Neural cell (in vitro differentiated cells): ENCODE measurements at regions not wholly inside any gene's neighbourhood (a gene's known extent, or its start where the extent isn't known, plus 50 kb on each side); places are given as distances from the start of the nearest gene placed in this dataset.

ENCODE experiments used
- H2AFZ ChIP-seq: fragments of 200-600, 300-800 bp; sonication (generic), shearing (Covaris generic); 2 replicates; pipeline ENCODE4 v1.6.0; 2014; ENCODE audit warnings: low read depth, mild to moderate bottlenecking, antibody characterized with exemption, low read length, moderate library complexity
- H3F3A ChIP-seq: fragments of 200-600 bp; shearing (Covaris generic); 2 replicates; pipeline ENCODE4 v1.6.1; 2016; ENCODE audit warnings: mild to moderate bottlenecking, moderate library complexity, mixed read lengths, antibody characterized with exemption, low read length; ENCODE audit not compliant: insufficient read depth, poor library complexity, severe bottlenecking
- H3K27ac ChIP-seq: fragments of 200-600, 300-800 bp; sonication (generic), shearing (Covaris generic); 2 replicates; pipeline ENCODE4 v1.5.1; 2014; ENCODE audit warnings: mild to moderate bottlenecking, low read length, moderate library complexity
- H3K27me3 ChIP-seq: fragments of 300-800, 200-600 bp; sonication (generic), shearing (Covaris generic); 2 replicates; pipeline ENCODE4 v1.6.0; 2014; ENCODE audit warnings: mild to moderate bottlenecking, low read depth, low read length, moderate library complexity; ENCODE audit not compliant: insufficient read depth
- H3K36me3 ChIP-seq: fragments of 300-800, 200-600 bp; sonication (generic), shearing (Covaris generic); 2 replicates; pipeline ENCODE4 v1.5.1; 2014; ENCODE audit warnings: mild to moderate bottlenecking, antibody characterized with exemption, low read length, moderate library complexity; ENCODE audit not compliant: insufficient read depth
- H3K4me2 ChIP-seq: fragments of 300-800, 200-600 bp; sonication (generic), shearing (Covaris generic); 2 replicates; pipeline ENCODE4 v1.6.0; 2014; ENCODE audit warnings: mild to moderate bottlenecking, low read length
- H3K4me3 ChIP-seq: fragments of 300-800, 200-600 bp; sonication (generic), shearing (Covaris generic); 2 replicates; pipeline ENCODE4 v1.5.1; 2014; ENCODE audit warnings: mild to moderate bottlenecking, low read length, moderate library complexity
- H3K79me2 ChIP-seq: fragments of 200-600 bp; shearing (Covaris generic); replicated peaks from 2 replicates; pipeline ENCODE4 v1.6.0; 2014; ENCODE audit warnings: mild to moderate bottlenecking, low read length, moderate library complexity; ENCODE audit not compliant: insufficient read depth
- H3K9ac ChIP-seq: fragments of 300-800, 200-600 bp; sonication (generic), shearing (Covaris generic); 2 replicates; pipeline ENCODE4 v1.6.1; 2016; ENCODE audit warnings: mild to moderate bottlenecking, low read length, mixed read lengths
- H3K9me2 ChIP-seq: fragments of 200-600 bp; shearing (Covaris generic); 2 replicates; pipeline ENCODE4 v1.6.1; 2016; ENCODE audit warnings: mild to moderate bottlenecking, low read length, mixed read lengths; ENCODE audit not compliant: insufficient read depth
- H3K9me3 ChIP-seq: fragments of 200-600, 300-800 bp; sonication (generic), shearing (Covaris generic); 2 replicates; pipeline ENCODE4 v1.6.1; 2016; ENCODE audit warnings: mild to moderate bottlenecking, mixed run types, low read length, moderate library complexity, mixed read lengths
- H4K20me1 ChIP-seq: fragments of 200-600 bp; shearing (Covaris generic); 2 replicates; pipeline ENCODE4 v1.6.1; 2016; ENCODE audit warnings: mild to moderate bottlenecking, mixed run types; ENCODE audit not compliant: insufficient read depth
- EP300 ChIP-seq: fragments of 450-650 bp; conservative IDR thresholded peaks from 2 replicates; pipeline ENCODE4 v1.6.1; 2014; ENCODE audit warnings: antibody characterized with exemption, mild to moderate bottlenecking, moderate library complexity; ENCODE audit not compliant: poor library complexity, severe bottlenecking
- EZH2 ChIP-seq: fragments of 200-600, 300-800 bp; shearing (Covaris generic), sonication (generic); IDR thresholded peaks from 2 replicates; pipeline ENCODE4 v1.6.1; 2014; ENCODE audit warnings: antibody characterized with exemption, low read length, borderline replicate concordance, mild to moderate bottlenecking; ENCODE audit not compliant: insufficient read depth, poor library complexity, severe bottlenecking
- MXI1 ChIP-seq: fragments of 450-650 bp; conservative IDR thresholded peaks from 2 replicates; pipeline ENCODE4 v1.6.1; 2014; ENCODE audit warnings: antibody characterized with exemption, mild to moderate bottlenecking; ENCODE audit not compliant: poor library complexity, severe bottlenecking
- POLR2AphosphoS5 ChIP-seq: IDR thresholded peaks from 2 replicates; pipeline ENCODE4 v1.6.1; 2012
- RAD21 ChIP-seq: fragments of 450-650 bp; conservative IDR thresholded peaks from 2 replicates; pipeline ENCODE4 v1.6.1; 2014; ENCODE audit warnings: antibody characterized with exemption, mild to moderate bottlenecking, moderate library complexity
- SMC3 ChIP-seq: fragments of 450-650 bp; conservative IDR thresholded peaks from 2 replicates; pipeline ENCODE4 v1.6.1; 2014; ENCODE audit warnings: antibody characterized with exemption, mild to moderate bottlenecking, moderate library complexity; ENCODE audit not compliant: poor library complexity
- TAF1 ChIP-seq: IDR thresholded peaks from 2 replicates; pipeline ENCODE4 v1.6.1; 2012; ENCODE audit warnings: low read depth
- TF ChIP-seq, protein P1 (sequence below): fragments of 450-650 bp; IDR thresholded peaks from 2 replicates; pipeline ENCODE4 v1.5.1; 2014; ENCODE audit warnings: antibody characterized with exemption, mild to moderate bottlenecking, moderate library complexity; ENCODE audit not compliant: poor library complexity, severe bottlenecking
- TF ChIP-seq, protein P2 (sequence below): IDR thresholded peaks from 2 replicates; pipeline ENCODE4 v1.6.1; 2012; ENCODE audit warnings: borderline replicate concordance

GRCh38 chr16:55184619-55185018 is 139.4 kb upstream of the IRX6 start:
- Histone ChIP-seq H3K27me3 (peaks cover 3% of the 10 kb centered on the region), H3K4me2 (no peak overlapping the region), H3F3A (no peaks in the 10 kb centered on the region), H3K79me2 (no peaks in the 10 kb centered on the region), H3K9ac (no peak overlapping the region), H4K20me1 (no peaks in the 10 kb centered on the region), H3K36me3 (no peaks in the 10 kb centered on the region), H3K27ac (no peak overlapping the region), H2AFZ (no peak overlapping the region), H3K9me2 (no peaks in the 10 kb centered on the region), H3K9me3 (no peaks in the 10 kb centered on the region), H3K4me3 (no peak overlapping the region)
- TF ChIP-seq EZH2 (no peak), EP300 (no peak), MXI1 (no peak), POLR2AphosphoS5 (no peak), TAF1 (no peak), SMC3 (no peak), RAD21 (no peak)
- TF ChIP-seq, protein P1, sequence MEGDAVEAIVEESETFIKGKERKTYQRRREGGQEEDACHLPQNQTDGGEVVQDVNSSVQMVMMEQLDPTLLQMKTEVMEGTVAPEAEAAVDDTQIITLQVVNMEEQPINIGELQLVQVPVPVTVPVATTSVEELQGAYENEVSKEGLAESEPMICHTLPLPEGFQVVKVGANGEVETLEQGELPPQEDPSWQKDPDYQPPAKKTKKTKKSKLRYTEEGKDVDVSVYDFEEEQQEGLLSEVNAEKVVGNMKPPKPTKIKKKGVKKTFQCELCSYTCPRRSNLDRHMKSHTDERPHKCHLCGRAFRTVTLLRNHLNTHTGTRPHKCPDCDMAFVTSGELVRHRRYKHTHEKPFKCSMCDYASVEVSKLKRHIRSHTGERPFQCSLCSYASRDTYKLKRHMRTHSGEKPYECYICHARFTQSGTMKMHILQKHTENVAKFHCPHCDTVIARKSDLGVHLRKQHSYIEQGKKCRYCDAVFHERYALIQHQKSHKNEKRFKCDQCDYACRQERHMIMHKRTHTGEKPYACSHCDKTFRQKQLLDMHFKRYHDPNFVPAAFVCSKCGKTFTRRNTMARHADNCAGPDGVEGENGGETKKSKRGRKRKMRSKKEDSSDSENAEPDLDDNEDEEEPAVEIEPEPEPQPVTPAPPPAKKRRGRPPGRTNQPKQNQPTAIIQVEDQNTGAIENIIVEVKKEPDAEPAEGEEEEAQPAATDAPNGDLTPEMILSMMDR: no peak
- TF ChIP-seq, protein P2, sequence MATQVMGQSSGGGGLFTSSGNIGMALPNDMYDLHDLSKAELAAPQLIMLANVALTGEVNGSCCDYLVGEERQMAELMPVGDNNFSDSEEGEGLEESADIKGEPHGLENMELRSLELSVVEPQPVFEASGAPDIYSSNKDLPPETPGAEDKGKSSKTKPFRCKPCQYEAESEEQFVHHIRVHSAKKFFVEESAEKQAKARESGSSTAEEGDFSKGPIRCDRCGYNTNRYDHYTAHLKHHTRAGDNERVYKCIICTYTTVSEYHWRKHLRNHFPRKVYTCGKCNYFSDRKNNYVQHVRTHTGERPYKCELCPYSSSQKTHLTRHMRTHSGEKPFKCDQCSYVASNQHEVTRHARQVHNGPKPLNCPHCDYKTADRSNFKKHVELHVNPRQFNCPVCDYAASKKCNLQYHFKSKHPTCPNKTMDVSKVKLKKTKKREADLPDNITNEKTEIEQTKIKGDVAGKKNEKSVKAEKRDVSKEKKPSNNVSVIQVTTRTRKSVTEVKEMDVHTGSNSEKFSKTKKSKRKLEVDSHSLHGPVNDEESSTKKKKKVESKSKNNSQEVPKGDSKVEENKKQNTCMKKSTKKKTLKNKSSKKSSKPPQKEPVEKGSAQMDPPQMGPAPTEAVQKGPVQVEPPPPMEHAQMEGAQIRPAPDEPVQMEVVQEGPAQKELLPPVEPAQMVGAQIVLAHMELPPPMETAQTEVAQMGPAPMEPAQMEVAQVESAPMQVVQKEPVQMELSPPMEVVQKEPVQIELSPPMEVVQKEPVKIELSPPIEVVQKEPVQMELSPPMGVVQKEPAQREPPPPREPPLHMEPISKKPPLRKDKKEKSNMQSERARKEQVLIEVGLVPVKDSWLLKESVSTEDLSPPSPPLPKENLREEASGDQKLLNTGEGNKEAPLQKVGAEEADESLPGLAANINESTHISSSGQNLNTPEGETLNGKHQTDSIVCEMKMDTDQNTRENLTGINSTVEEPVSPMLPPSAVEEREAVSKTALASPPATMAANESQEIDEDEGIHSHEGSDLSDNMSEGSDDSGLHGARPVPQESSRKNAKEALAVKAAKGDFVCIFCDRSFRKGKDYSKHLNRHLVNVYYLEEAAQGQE: no peak

DNA sequence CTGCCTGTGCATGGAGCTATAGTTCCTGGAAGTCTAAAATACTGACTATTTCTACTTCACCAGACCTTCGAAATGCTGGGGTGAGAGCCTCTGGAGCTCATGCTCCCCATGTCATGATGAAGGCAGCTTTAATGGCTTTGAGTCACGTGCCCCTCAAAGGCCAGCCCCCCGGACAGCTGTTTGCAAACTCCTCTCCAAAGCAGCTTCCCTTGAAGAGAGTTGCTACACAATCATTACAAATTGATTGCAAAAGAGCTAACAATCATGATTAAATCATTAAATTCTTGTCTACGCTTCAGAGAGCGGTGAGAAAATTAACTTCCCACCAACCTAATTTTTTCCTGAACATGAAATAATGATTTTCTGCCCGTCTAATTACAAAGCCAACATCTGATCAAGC is 134.8 kb upstream of the IRX6 start:
- H2AFZ ChIP-seq: no peak overlapping the region
- H4K20me1 ChIP-seq: no peaks in the 10 kb centered on the region
- peaks cover 4% of the 10 kb centered on the region for H3K9me3 ChIP-seq
- no peak overlapping the region for H3K4me3 ChIP-seq
- H3K27me3 ChIP-seq: peaks cover 9% of the 10 kb centered on the region
- H3K9ac ChIP-seq: no peak overlapping the region
- no peaks in the 10 kb centered on the region for H3F3A ChIP-seq
- TF ChIP-seq, protein P2: no peak
- no peak for TF ChIP-seq EZH2
- TF ChIP-seq MXI1: no peak
- no peak for TF ChIP-seq POLR2AphosphoS5
- no peak for TF ChIP-seq EP300
- TF ChIP-seq RAD21: no peak
- no peak for TF ChIP-seq SMC3
- TF ChIP-seq TAF1: no peak
- TF ChIP-seq, protein P1: no peak
- H3K27ac ChIP-seq: no peak overlapping the region
- no peaks in the 10 kb centered on the region for H3K79me2 ChIP-seq
- H3K9me2 ChIP-seq: no peaks in the 10 kb centered on the region
- no peak overlapping the region for H3K4me2 ChIP-seq
- no peaks in the 10 kb centered on the region for H3K36me3 ChIP-seq
